Right atrium auricular region (tissue), 2 donors: ENCODE measurements at regions not wholly inside any gene's neighbourhood (a gene's known extent, or its start where the extent isn't known, plus 50 kb on each side); places are given as distances from the start of the nearest gene placed in this dataset.

Experiments used
- DNase-seq: peaks from one replicate; pipeline ENCODE4 v3.0.0-alpha.2; 2019; ENCODE audit warnings: low spot score
- H3K27ac ChIP-seq, 2 donors: fragments of 200-600 bp; sonication (generic); 1 replicate in 1 of 2; 2 replicates in 1 of 2; pipeline ENCODE4 v1.5.1; 2016 to 2019
- H3K27me3 ChIP-seq, 2 donors: fragments of 200-600 bp; sonication (generic); one replicate each; pipeline versions ENCODE4 v1.5.1 to v1.6.0; 2017 to 2019
- H3K36me3 ChIP-seq: fragments of 200-600 bp; sonication (generic); one replicate; pipeline ENCODE4 v1.5.1; 2016
- H3K4me1 ChIP-seq, 2 donors: fragments of 200-600 bp; sonication (generic); one replicate each; pipeline versions ENCODE4 v1.5.1 to v1.6.0; 2017 to 2019
- H3K4me3 ChIP-seq, 2 donors: fragments of 200-600 bp; sonication (generic); 1 replicate in 1 of 2; 2 replicates in 1 of 2; pipeline ENCODE4 v1.5.1; 2017 to 2019; ENCODE audit warnings: mild to moderate bottlenecking in 1 of 2, moderate library complexity in 1 of 2
- H3K9me3 ChIP-seq, 2 donors: fragments of 200-600 bp; sonication (generic); one replicate each; pipeline ENCODE4 v1.5.1; 2019
- TF ChIP-seq, protein P1 (sequence below), 2 donors: fragments of 200-600 bp; sonication (generic); IDR thresholded peaks; one replicate each; pipeline ENCODE4 v1.5.1; 2019; ENCODE audit warnings: antibody characterized with exemption in 2 of 2

DNA sequence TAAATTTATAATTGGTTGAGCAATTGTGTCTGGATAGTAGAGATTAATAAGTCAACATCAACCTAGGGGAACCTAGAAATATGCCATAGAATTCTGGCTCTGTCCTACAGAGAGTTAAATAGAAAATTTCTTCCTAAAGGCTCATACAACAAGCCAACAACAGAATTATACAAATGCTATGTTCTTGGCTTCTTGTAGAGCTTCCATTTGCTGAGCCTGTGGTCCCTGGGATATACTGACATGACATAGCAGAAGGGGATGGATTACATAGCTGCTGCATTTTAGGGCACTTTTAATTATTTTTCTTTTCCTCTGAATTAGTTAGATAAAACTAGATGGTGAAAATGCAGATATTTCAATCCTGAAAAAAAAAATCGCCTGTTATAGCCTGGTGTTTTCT is 95.5 kb upstream of the ST6GAL2 start:
- Histone ChIP-seq H3K36me3 (no peaks in the 10 kb centered on the region), H3K27me3 (no peaks in the 10 kb centered on the region), H3K4me1 (no peaks in the 10 kb centered on the region), H3K4me3 (no peak overlapping the region), H3K27ac (no peak overlapping the region), H3K9me3 (no peaks in the 10 kb centered on the region)
- no peak for DNase-seq
- TF ChIP-seq, protein P1, sequence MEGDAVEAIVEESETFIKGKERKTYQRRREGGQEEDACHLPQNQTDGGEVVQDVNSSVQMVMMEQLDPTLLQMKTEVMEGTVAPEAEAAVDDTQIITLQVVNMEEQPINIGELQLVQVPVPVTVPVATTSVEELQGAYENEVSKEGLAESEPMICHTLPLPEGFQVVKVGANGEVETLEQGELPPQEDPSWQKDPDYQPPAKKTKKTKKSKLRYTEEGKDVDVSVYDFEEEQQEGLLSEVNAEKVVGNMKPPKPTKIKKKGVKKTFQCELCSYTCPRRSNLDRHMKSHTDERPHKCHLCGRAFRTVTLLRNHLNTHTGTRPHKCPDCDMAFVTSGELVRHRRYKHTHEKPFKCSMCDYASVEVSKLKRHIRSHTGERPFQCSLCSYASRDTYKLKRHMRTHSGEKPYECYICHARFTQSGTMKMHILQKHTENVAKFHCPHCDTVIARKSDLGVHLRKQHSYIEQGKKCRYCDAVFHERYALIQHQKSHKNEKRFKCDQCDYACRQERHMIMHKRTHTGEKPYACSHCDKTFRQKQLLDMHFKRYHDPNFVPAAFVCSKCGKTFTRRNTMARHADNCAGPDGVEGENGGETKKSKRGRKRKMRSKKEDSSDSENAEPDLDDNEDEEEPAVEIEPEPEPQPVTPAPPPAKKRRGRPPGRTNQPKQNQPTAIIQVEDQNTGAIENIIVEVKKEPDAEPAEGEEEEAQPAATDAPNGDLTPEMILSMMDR (IDR thresholded peaks at IDR 0.05), result no peak

DNA sequence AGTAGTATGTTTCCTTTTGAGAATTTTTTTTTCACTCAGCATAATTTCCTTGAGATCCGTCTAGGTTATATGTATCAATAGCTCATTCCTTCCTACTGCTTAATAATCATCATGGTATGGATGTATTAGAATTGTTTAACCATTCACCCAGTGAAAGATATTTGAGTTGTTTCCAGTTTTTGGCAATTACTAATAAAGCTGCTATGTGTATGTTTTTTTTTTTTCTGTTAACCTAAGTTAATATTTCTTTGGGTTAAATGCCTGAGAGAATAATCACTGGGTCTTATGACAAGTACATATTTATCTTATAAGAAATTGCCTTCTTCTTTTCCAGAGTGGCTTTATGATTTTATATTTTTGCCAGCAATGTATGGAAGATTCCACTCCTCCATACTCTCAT is 96.4 kb upstream of the ST6GAL2 start:
- no peak overlapping the region for H3K27ac ChIP-seq
- H3K4me3 ChIP-seq, result no peak overlapping the region
- TF ChIP-seq, protein P1 (IDR thresholded peaks at IDR 0.05), result no peak
- no peak for DNase-seq
- H3K4me1 ChIP-seq, result no peaks in the 10 kb centered on the region
- H3K9me3 ChIP-seq, result no peaks in the 10 kb centered on the region
- no peaks in the 10 kb centered on the region for H3K36me3 ChIP-seq
- no peaks in the 10 kb centered on the region for H3K27me3 ChIP-seq

DNA sequence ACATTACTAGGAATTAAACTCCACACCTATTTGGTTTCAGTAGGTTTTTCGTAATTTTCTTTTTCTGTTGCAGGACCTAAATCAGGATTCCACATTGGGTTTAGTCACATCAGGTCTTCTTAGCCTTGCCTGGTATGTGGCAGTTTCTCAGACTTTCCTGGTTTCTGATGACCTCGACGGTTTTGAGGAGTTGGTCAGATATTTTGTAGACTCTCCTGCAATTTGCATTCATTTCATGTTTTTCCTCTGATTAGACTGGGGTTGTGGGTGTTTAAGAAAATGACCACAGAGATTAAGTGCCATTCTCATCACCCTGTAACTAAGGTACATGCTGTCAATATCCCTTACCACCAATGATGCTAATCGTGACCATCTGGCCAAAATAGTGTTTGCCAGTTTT is 97.3 kb upstream of the ST6GAL2 start:
- H3K27ac ChIP-seq, result no peak overlapping the region
- H3K4me3 ChIP-seq, result no peak overlapping the region
- no peaks in the 10 kb centered on the region for H3K9me3 ChIP-seq
- no peak for DNase-seq
- H3K36me3 ChIP-seq, result no peaks in the 10 kb centered on the region
- no peaks in the 10 kb centered on the region for H3K4me1 ChIP-seq
- no peaks in the 10 kb centered on the region for H3K27me3 ChIP-seq
- TF ChIP-seq, protein P1 (IDR thresholded peaks at IDR 0.05), result no peak

DNA sequence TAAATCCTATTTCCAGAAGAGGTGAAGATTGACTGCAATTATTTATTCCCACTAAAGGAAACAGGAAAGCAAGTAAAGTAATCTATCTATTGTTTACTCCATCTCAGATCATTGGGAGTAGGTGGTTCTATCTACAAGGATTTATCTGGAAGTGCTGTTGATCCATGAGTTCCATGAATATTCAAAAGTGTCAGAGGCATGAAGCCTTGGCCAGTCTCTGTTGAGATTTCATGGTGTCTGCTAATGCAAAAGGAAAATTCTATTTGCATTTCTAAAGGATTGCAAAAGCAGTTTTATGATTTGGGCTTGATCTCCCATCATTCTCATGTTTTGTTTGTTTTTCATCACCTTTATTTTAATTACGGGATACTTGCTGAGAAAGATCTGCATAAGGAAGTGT is 102.4 kb upstream of the ST6GAL2 start:
- no peaks in the 10 kb centered on the region for H3K9me3 ChIP-seq
- no peaks in the 10 kb centered on the region for H3K4me1 ChIP-seq
- DNase-seq, result no peak
- H3K27ac ChIP-seq, result no peak overlapping the region
- TF ChIP-seq, protein P1 (IDR thresholded peaks at IDR 0.05), result no peak
- H3K4me3 ChIP-seq, result no peak overlapping the region
- no peaks in the 10 kb centered on the region for H3K36me3 ChIP-seq
- H3K27me3 ChIP-seq, result no peaks in the 10 kb centered on the region

DNA sequence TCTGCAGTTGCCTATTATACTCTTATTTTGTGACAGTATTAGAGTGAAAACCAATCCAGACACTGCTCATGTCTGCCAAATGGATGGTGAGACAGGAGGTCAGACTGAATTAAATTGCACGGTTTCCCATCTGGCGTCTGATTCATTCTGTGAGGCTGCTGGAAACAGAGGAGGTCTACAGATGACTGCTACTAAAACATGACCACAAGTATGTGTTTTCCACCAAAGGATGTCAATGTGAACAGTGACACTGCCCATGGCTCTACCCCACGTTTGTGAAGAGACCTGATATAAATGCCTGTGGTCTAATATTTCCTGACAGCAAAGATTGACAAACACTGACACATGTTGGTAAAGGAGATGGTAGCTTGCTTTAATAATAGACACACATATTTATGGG is 104.3 kb upstream of the ST6GAL2 start:
- Histone ChIP-seq H3K36me3 (no peaks in the 10 kb centered on the region), H3K4me3 (no peak overlapping the region), H3K27me3 (no peaks in the 10 kb centered on the region), H3K9me3 (no peaks in the 10 kb centered on the region), H3K27ac (no peak overlapping the region), H3K4me1 (no peaks in the 10 kb centered on the region)
- no peak for DNase-seq
- TF ChIP-seq, protein P1 (IDR thresholded peaks at IDR 0.05), result no peak

DNA sequence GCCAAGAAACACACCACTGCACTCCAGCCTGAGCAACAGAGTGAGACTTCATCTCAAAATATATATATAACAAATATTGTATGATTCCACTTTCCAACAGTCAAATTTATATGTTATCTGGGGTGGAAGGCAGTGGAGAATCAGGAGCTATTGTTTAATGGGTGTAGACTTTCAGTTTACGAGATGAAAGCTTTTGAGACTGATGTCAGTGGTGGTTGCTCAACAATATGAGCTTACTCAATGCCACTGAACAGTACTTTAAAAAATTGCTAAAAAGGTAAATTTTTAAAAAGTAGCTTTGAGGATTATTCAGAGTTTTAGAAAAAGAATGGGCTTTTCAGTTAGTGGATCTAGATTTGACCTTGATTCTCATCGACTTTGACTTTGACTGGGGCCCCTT is 105.9 kb upstream of the ST6GAL2 start:
- TF ChIP-seq, protein P1 (IDR thresholded peaks at IDR 0.05), result no peak
- H3K4me3 ChIP-seq, result no peak overlapping the region
- H3K4me1 ChIP-seq, result peaks cover 0 to 6% of the 10 kb centered on the region in 2 donors
- DNase-seq, result no peak
- no peaks in the 10 kb centered on the region for H3K36me3 ChIP-seq
- H3K27ac ChIP-seq, result no peak overlapping the region
- H3K27me3 ChIP-seq, result no peaks in the 10 kb centered on the region
- H3K9me3 ChIP-seq, result no peaks in the 10 kb centered on the region
